ENCODE measurements at regions not wholly inside any gene's neighbourhood (a gene's known extent, or its start where the extent isn't known, plus 50 kb on each side); places are given as distances from the start of the nearest gene placed in this dataset.

- TF ChIP-seq BHLHE40 (IDR thresholded peaks at IDR 0.05; ENCODE audit: borderline replicate concordance): no peak
- no peak for TF ChIP-seq TARDBP (IDR thresholded peaks at IDR 0.05)
- TF ChIP-seq FOXK2 (IDR thresholded peaks at IDR 0.05): no peak
- TF ChIP-seq LEF1 (IDR thresholded peaks at IDR 0.05; ENCODE audit: borderline replicate concordance): no peak
- TF ChIP-seq ZNF384 (IDR thresholded peaks at IDR 0.05): no peak
- no peak for TF ChIP-seq ARNT (IDR thresholded peaks at IDR 0.05)
- TF ChIP-seq L3MBTL2 (conservative IDR thresholded peaks at IDR 0.05): no peak
- no peak for TF ChIP-seq SP1 (IDR thresholded peaks at IDR 0.05)
- no peak for TF ChIP-seq ELF4 (IDR thresholded peaks at IDR 0.05)
- no peak for TF ChIP-seq NFRKB (IDR thresholded peaks at IDR 0.05)
- no peak for TF ChIP-seq HDGF (IDR thresholded peaks at IDR 0.05; ENCODE audit: borderline replicate concordance)
- CTCF ChIA-PET: no interaction called here
- no peak for DNase-seq (ENCODE audit: extremely low spot score)
- POLR2A ChIA-PET: no interaction called here
Measured at GRCh38 chr1:30485072-30485471, 238.3 kb downstream of the MATN1 start.

GRCh38 chr1:30484668-30485067 lies 238.7 kb downstream of the MATN1 start:
- no peak for TF ChIP-seq FOXK2 (IDR thresholded peaks at IDR 0.05)
- TF ChIP-seq FOXA1 (IDR thresholded peaks at IDR 0.05): no peak
- TF ChIP-seq ZNF384 (IDR thresholded peaks at IDR 0.05): no peak
- TF ChIP-seq TARDBP (IDR thresholded peaks at IDR 0.05): no peak
- TF ChIP-seq HDGF (IDR thresholded peaks at IDR 0.05; ENCODE audit: borderline replicate concordance): no peak
- TF ChIP-seq L3MBTL2 (conservative IDR thresholded peaks at IDR 0.05): no peak
- TF ChIP-seq SP1 (IDR thresholded peaks at IDR 0.05): no peak
- no peak for TF ChIP-seq BHLHE40 (IDR thresholded peaks at IDR 0.05; ENCODE audit: borderline replicate concordance)
- no peak for TF ChIP-seq ELF4 (IDR thresholded peaks at IDR 0.05)
- no peak for TF ChIP-seq FOXM1 (IDR thresholded peaks at IDR 0.05; ENCODE audit: borderline replicate concordance)
- TF ChIP-seq ARNT (IDR thresholded peaks at IDR 0.05): no peak
- no peak for TF ChIP-seq LEF1 (IDR thresholded peaks at IDR 0.05; ENCODE audit: borderline replicate concordance)
- no peak for TF ChIP-seq SUZ12 (IDR thresholded peaks at IDR 0.05)
- no peak for TF ChIP-seq NFRKB (IDR thresholded peaks at IDR 0.05)
- TF ChIP-seq PKNOX1 (IDR thresholded peaks at IDR 0.05): no peak
- no peak for DNase-seq (ENCODE audit: extremely low spot score)
- CTCF ChIA-PET: no interaction called here
- POLR2A ChIA-PET: no interaction called here

GRCh38 chr1:30479575-30479974 lies 243.8 kb downstream of the MATN1 start:
- TF ChIP-seq BHLHE40 (IDR thresholded peaks at IDR 0.05; ENCODE audit: borderline replicate concordance) (no peak), PKNOX1 (IDR thresholded peaks at IDR 0.05) (no peak; the same call in 1 of the 2 replicates), NFRKB (IDR thresholded peaks at IDR 0.05) (no peak), CTBP1 (IDR thresholded peaks at IDR 0.05; ENCODE audit: borderline replicate concordance) (no peak), ARNT (IDR thresholded peaks at IDR 0.05) (no peak), FOXA1 (IDR thresholded peaks at IDR 0.05) (no peak), SUZ12 (IDR thresholded peaks at IDR 0.05) (no peak), ELF4 (IDR thresholded peaks at IDR 0.05) (no peak), LEF1 (IDR thresholded peaks at IDR 0.05; ENCODE audit: borderline replicate concordance) (no peak), HDGF (IDR thresholded peaks at IDR 0.05; ENCODE audit: borderline replicate concordance) (no peak), FOXM1 (IDR thresholded peaks at IDR 0.05; ENCODE audit: borderline replicate concordance) (no peak), SP1 (IDR thresholded peaks at IDR 0.05) (no peak), TARDBP (IDR thresholded peaks at IDR 0.05) (no peak), ZNF384 (IDR thresholded peaks at IDR 0.05) (no peak), FOXK2 (IDR thresholded peaks at IDR 0.05) (no peak)
- ChIA-PET POLR2A (no interaction called here), CTCF (no interaction called here)
- no peak for DNase-seq (ENCODE audit: extremely low spot score)

- no peak for DNase-seq (ENCODE audit: extremely low spot score)
- ChIA-PET POLR2A (no interaction called here), CTCF (no interaction called here)
- TF ChIP-seq TARDBP (IDR thresholded peaks at IDR 0.05) (no peak), SP1 (IDR thresholded peaks at IDR 0.05) (no peak), FOXK2 (IDR thresholded peaks at IDR 0.05) (no peak), LEF1 (IDR thresholded peaks at IDR 0.05; ENCODE audit: borderline replicate concordance) (no peak), FOXM1 (IDR thresholded peaks at IDR 0.05; ENCODE audit: borderline replicate concordance) (no peak), HDGF (IDR thresholded peaks at IDR 0.05; ENCODE audit: borderline replicate concordance) (no peak)
Measured at GRCh38 chr1:30478799-30479563, 244.4 kb downstream of the MATN1 start.

GRCh38 chr1:30478283-30478682 lies 245.1 kb downstream of the MATN1 start:
- POLR2A ChIA-PET: no interaction called here
- TF ChIP-seq FOXK2 (IDR thresholded peaks at IDR 0.05) (no peak), L3MBTL2 (conservative IDR thresholded peaks at IDR 0.05) (no peak), FOXA1 (IDR thresholded peaks at IDR 0.05) (no peak), NFRKB (IDR thresholded peaks at IDR 0.05) (no peak), ZNF384 (IDR thresholded peaks at IDR 0.05) (no peak), ARNT (IDR thresholded peaks at IDR 0.05) (no peak), SUZ12 (IDR thresholded peaks at IDR 0.05) (no peak), FOXM1 (IDR thresholded peaks at IDR 0.05; ENCODE audit: borderline replicate concordance) (no peak), PKNOX1 (IDR thresholded peaks at IDR 0.05) (no peak), BHLHE40 (IDR thresholded peaks at IDR 0.05; ENCODE audit: borderline replicate concordance) (no peak), ELF4 (IDR thresholded peaks at IDR 0.05) (no peak), LEF1 (IDR thresholded peaks at IDR 0.05; ENCODE audit: borderline replicate concordance) (no peak), SP1 (IDR thresholded peaks at IDR 0.05) (no peak), CTBP1 (IDR thresholded peaks at IDR 0.05; ENCODE audit: borderline replicate concordance) (no peak), TARDBP (IDR thresholded peaks at IDR 0.05) (no peak), HDGF (IDR thresholded peaks at IDR 0.05; ENCODE audit: borderline replicate concordance) (no peak)
- CTCF ChIA-PET: no interaction called here
- no peak for DNase-seq (ENCODE audit: extremely low spot score)

GRCh38 chr1:30477588-30477987 lies 245.8 kb downstream of the MATN1 start:
- TF ChIP-seq LEF1 (IDR thresholded peaks at IDR 0.05; ENCODE audit: borderline replicate concordance) (no peak), FOXK2 (IDR thresholded peaks at IDR 0.05) (no peak), SUZ12 (IDR thresholded peaks at IDR 0.05) (no peak), ARNT (IDR thresholded peaks at IDR 0.05) (no peak), NFRKB (IDR thresholded peaks at IDR 0.05) (no peak), L3MBTL2 (conservative IDR thresholded peaks at IDR 0.05) (no peak), ZNF384 (IDR thresholded peaks at IDR 0.05) (no peak), PKNOX1 (IDR thresholded peaks at IDR 0.05) (no peak)
- DNase-seq (ENCODE audit: extremely low spot score): no peak
- ChIA-PET POLR2A (no interaction called here), CTCF (no interaction called here)
